Esophagus squamous epithelium (tissue), 4 donors: ENCODE measurements at regions not wholly inside any gene's neighbourhood (a gene's known extent, or its start where the extent isn't known, plus 50 kb on each side); places are given as distances from the start of the nearest gene placed in this dataset.

Experiments used
- CTCF ChIP-seq, 6 experiments: fragments of 450-650 bp in 4 of 6; fragments of 200-600 bp in 2 of 6; sonication (generic) in 2 of 6; IDR thresholded peaks; one replicate each; pipeline ENCODE4 v1.5.1; 2016 to 2019; ENCODE audit warnings: antibody characterized with exemption in 6 of 6, mild to moderate bottlenecking in 4 of 6, moderate library complexity in 4 of 6
- POLR2A ChIP-seq, 4 donors: fragments of 450-650 bp; IDR thresholded peaks; one replicate each; pipeline ENCODE4 v1.6.1; 2017; ENCODE audit warnings: antibody characterized with exemption in 4 of 4, mild to moderate bottlenecking in 4 of 4, moderate library complexity in 3 of 4

DNA sequence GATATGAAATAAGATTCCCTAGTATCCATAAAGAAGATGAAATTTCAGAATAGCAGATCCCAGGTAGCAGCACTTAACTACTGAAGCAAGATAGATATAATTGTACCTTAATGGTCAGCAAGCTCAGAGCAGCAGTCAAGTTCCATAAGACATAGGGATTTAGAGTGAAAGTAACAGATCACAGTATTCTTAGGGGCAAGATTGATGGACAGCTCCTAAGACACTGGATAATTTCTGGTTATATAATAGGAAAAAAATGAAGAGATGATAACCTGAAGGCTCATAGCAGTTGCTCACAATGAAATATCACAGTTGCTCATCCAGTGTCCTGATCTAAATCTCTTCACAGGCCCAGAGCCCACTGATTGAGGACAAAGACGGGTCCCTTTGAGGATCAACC, 66.0 kb downstream of the SLC30A10 start:
- TF ChIP-seq CTCF (IDR thresholded peaks at IDR 0.05) (no peak), POLR2A (IDR thresholded peaks at IDR 0.05) (no peak)
